ENCODE measurements at regions not wholly inside any gene's neighbourhood (a gene's known extent, or its start where the extent isn't known, plus 50 kb on each side); places are given as distances from the start of the nearest gene placed in this dataset.

DNA sequence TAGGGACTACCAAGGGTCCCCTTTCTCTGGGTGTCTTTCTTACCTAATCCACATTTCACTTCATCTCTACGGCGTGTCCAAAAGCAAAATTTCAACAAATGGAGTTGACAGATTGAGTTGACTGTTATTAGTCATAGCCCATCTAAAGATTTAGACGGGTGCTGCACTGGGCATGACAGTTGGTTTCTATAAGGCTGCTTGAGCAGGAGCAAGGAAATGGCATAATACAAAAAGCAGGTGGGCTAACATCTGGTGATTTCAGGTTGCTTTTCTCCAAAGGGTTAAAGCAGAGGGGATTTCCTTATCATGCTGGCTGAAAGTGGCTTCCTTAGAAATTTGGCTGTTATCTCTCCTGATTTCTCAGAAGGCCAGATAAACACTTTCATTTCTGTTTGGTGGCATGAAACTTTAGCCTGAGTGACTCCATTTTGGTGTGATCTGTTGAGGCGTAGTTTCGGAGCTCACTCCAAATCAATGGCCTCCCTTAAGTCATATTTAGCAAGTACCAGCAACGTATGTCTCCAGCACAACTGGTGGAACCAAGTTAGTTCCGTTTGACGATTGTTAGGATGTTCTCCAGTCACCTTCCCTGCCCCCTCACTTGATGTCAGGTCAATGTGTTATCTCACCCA lies 440.4 kb downstream of the FGF9 start:
- TF ChIP-seq, protein P1, sequence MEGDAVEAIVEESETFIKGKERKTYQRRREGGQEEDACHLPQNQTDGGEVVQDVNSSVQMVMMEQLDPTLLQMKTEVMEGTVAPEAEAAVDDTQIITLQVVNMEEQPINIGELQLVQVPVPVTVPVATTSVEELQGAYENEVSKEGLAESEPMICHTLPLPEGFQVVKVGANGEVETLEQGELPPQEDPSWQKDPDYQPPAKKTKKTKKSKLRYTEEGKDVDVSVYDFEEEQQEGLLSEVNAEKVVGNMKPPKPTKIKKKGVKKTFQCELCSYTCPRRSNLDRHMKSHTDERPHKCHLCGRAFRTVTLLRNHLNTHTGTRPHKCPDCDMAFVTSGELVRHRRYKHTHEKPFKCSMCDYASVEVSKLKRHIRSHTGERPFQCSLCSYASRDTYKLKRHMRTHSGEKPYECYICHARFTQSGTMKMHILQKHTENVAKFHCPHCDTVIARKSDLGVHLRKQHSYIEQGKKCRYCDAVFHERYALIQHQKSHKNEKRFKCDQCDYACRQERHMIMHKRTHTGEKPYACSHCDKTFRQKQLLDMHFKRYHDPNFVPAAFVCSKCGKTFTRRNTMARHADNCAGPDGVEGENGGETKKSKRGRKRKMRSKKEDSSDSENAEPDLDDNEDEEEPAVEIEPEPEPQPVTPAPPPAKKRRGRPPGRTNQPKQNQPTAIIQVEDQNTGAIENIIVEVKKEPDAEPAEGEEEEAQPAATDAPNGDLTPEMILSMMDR (IDR thresholded peaks at IDR 0.05), result no peak
- TF ChIP-seq POLR2AphosphoS5 (IDR thresholded peaks at IDR 0.05), result no peak
